Mammary epithelial cell (primary cell): ENCODE measurements at regions not wholly inside any gene's neighbourhood (a gene's known extent, or its start where the extent isn't known, plus 50 kb on each side); places are given as distances from the start of the nearest gene placed in this dataset.

Experiments used
- EZH2 ChIP-seq: IDR thresholded peaks from 2 replicates; pipeline ENCODE4 v1.6.1; 2012; ENCODE audit warnings: low read length, inconsistent platforms, borderline replicate concordance
- TF ChIP-seq, protein P1 (sequence below), 2 donors: IDR thresholded peaks in 1 of 2; conservative IDR thresholded peaks in 1 of 2; 2 replicates each; pipeline ENCODE4 v1.5.1; 2011 to 2012; ENCODE audit warnings: inconsistent platforms in 2 of 2, low read length in 2 of 2, mild to moderate bottlenecking in 2 of 2, control low read depth in 1 of 2, low read depth in 1 of 2; ENCODE audit not compliant: insufficient read depth in 1 of 2; ENCODE audit errors: extremely low read depth in 1 of 2

DNA sequence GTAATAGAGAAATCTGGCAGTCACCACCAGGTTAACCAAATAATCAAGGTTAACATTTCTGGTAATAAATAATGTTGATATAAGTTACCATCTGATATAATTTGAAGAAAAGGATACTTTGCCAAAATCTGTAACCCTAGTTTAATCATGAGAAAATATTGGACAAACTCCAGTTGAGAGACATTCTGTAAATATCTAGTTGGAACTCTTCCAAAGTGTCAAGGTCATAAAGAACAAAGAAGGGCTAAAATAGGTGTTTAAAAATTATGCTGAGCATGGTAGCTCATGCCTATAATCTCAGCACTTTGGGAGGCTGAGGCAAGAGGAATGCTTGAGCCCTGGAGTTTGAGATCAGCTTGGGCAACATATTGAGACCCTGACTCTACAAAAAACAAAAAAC is 253.3 kb downstream of the MRPS30 start:
- TF ChIP-seq, protein P1, sequence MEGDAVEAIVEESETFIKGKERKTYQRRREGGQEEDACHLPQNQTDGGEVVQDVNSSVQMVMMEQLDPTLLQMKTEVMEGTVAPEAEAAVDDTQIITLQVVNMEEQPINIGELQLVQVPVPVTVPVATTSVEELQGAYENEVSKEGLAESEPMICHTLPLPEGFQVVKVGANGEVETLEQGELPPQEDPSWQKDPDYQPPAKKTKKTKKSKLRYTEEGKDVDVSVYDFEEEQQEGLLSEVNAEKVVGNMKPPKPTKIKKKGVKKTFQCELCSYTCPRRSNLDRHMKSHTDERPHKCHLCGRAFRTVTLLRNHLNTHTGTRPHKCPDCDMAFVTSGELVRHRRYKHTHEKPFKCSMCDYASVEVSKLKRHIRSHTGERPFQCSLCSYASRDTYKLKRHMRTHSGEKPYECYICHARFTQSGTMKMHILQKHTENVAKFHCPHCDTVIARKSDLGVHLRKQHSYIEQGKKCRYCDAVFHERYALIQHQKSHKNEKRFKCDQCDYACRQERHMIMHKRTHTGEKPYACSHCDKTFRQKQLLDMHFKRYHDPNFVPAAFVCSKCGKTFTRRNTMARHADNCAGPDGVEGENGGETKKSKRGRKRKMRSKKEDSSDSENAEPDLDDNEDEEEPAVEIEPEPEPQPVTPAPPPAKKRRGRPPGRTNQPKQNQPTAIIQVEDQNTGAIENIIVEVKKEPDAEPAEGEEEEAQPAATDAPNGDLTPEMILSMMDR (conservative IDR thresholded peaks at IDR 0.05 in 1 of 2, IDR thresholded peaks at IDR 0.05 in 1 of 2; ENCODE audit: extremely low read depth in 1 of 2, insufficient read depth in 1 of 2, low read depth in 1 of 2, low read length in 2 of 2), result no peak
- no peak for TF ChIP-seq EZH2
